ENCODE measurements at regions not wholly inside any gene's neighbourhood (a gene's known extent, or its start where the extent isn't known, plus 50 kb on each side); places are given as distances from the start of the nearest gene placed in this dataset.
A peak's percentile ranks its signal among the peaks of the same experiment; 100 is the strongest.

DNA sequence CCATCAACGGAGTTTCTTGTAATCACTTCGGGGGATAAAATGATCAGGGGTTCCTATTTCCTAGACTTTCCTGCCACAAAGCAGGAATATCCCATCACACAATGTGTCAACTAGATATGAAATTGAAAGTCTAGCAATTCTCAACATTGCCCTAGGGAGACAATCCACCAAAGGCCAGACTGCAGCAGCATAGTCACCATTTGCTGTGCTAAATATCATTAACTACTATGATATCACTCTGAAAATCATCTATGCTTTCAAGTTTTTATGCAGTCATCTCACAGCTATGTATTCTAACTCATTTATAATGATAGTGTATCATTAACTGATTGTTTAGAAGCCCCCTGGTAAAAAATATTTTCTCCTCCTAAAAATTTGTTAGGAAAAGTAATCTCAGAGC, 342.6 kb upstream of the CDH6 start:
- DNase-seq (ENCODE audit: low read depth, low spot score), result no peak

DNA sequence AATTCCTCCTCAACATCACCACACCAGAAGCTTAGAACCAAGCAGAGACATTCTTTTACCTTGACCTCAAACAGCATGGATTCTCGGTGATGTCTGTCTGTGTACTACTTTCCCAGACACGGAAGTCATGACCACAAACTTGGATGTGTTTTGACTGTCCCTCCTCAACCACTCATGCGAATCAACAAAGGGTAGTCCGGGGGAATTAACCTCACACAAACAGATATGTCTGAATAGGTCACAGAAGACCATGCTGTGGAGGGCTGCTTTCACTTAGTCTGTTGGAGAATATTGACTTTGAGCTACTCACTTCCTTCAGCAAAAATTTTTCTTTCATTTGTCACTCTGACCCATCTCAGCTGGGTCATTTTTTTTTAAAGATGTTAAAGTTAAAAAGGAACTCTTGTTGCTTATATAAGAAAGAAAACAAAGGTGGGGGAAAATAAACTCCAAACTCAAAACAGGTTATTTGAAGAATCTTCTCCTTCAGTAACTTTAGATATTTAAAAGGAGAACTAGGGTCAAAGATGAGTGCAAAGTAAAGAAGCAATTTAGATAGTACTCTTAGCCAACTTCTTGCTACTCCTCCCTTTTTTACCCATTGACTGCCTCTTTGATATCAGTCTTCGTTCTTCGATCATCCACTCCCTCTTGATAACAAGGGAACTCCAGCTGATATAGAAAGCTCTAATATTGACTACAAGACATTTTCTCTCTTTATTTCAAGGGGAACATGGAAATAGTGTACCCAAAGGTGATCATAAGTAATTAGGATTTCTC, 343.4 kb upstream of the CDH6 start:
- DNase-seq (ENCODE audit: low read depth, low spot score), result no peak

DNA sequence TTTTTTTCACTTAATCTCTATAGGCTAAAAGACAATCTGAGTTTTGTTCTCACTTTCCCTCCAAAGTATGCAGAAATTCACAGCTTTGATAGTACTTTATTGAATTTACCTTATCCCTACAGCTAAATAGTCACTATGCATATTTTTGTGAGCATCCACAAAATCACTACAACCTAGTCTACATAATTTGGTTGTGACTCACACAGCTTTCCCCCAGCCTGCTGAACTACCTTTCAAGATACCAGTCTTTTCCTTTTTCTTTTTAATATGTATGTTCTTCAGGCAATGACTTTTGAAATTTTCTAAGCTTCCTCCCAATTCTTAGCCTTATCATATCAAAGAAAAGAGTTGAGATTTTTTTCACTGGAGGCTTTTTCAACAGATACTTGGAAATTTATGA, 347.3 kb upstream of the CDH6 start:
- no peak for DNase-seq (ENCODE audit: low read depth, low spot score)

DNA sequence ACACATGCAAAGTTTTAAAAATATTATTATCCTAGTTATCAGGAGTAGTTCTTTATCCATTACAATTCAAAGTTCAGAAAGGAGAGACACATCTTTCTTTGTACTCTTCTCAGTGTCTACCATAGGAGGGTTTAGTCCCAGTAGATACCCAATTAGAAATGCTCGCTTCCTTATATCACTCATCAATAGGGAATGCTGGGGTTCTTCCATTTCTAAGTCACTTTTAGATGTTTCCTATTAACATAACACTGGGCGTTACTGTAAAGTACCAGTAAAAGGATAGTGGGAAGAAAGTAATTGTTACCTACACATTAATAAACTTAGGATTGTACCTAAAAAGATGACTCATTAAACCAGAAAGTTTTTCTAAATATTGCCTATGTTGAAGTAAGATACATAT, 348.3 kb upstream of the CDH6 start:
- no peak for DNase-seq (ENCODE audit: low read depth, low spot score)

DNA sequence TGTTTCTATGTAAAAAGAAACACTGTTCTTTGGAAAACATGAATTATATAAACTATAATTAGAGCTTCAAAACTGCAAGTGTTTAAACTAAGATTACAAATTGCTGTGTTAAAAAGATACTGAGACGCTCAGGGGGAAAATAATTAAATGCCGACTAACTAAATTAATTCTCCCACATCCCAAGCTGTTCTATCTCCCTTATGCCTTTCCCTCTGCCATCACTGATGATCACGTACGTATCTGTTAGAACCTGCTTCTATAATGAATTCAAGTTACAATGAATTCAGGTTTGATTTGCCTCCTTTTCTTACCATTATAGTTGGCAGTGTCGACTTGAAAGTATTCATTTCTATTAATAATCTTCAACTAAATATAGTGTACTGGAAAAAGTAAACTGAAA, 349.9 kb upstream of the CDH6 start:
- DNase-seq (ENCODE audit: low read depth, low spot score), result no peak

DNA sequence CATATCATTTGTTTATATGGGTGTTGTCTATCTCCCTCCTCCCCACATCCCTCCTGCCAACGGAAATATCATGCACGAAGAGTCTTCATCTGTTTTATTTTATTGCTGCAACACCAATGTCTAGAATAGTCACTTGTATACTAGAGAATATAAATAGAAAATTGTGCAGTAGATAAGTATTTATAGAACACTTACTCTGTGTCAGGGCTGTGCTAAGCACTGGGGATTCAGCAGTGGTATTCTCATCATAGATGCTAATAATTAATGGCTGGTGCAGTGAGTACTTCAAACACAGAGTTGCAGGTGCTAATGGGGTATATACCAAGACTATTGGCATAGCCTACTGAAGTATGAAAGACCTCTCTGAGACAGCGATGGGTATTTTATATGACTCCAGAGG, 353.5 kb upstream of the CDH6 start:
- DNase-seq (ENCODE audit: low read depth, low spot score), result no peak

DNA sequence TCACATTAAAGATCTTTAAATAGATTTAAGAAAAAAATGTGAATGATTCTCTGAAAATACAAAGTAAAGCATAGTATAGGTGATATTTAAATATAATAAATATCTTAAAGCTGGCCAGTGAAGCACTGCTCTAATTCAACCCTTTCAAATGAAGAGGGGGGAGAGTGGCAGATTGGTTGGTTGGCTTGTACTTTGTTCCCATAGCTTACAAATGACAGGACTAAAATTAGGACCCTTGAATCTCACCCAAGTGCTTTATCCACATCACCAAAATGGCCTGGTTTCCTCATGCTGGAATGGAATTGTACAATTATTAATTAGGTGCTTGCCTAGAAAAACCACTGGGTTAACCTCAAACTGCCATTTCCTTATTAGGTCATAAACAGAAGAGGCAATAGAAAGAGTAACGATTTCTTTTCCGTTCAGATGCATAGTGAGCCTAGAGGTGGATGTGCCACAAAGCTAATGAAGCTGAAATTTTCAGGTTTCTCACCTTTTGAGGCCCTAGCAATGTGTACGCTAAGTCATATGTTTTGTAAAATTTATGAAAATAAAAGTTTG, 354.5 kb upstream of the CDH6 start:
- no peak for DNase-seq (ENCODE audit: low read depth, low spot score)

DNA sequence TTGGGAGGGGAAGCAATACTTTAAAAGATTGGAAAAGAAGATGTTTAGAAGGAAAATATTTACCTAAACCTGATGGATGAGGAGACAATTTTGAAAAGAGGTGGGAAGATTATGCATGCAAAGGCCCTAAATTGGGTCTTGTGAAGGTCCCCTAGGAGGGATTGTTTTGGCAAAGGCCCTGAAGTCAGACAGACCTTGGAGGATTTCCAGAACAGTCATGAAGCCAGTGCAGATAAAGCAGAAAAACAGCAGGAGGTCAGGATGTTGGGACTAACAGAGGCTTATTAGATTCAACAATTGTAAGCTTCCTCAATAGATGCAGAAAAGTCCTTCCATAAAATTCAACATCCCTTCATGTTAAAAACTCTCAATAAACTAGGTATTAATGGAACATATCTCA, 361.0 kb upstream of the CDH6 start:
- DNase-seq (ENCODE audit: low read depth, low spot score), result no peak

DNA sequence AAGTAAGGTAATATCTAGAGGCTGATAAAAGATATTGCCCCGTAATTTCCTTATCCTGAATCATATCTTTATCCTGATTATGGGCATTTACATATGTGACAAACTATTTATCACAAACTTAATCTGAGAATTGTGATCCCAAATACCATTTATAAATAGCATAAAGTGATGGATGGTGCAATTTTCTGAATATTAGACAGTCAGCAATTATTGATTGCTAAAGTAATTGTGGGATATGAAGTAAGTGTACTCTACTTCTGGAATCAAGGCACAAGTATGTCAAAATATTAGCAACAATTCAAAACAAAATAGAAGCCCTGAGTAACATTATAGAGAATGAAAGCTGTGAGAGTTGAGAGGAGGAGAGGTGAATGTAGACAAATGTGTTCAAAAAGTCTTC, 361.9 kb upstream of the CDH6 start:
- DNase-seq (ENCODE audit: low read depth, low spot score), result no peak

DNA sequence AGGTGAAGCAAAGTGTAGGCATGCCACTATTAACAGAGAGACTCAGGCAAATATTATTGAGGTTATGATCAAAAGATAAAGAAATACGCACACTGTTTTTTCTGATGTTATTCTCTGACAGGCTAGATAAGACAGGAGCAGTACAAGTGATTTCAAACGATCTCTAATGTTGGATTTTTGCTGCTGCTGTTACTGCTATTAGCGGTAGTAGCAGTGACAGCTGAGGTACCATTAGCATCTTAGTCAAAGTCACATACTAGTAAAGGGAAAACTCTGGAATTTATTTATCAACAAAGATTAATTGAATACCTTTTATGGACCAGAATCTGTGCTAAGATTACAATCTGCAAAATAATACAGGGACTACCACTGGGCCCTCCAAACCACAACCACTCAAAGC, 362.4 kb upstream of the CDH6 start:
- DNase-seq (ENCODE audit: low read depth, low spot score), result no peak

DNA sequence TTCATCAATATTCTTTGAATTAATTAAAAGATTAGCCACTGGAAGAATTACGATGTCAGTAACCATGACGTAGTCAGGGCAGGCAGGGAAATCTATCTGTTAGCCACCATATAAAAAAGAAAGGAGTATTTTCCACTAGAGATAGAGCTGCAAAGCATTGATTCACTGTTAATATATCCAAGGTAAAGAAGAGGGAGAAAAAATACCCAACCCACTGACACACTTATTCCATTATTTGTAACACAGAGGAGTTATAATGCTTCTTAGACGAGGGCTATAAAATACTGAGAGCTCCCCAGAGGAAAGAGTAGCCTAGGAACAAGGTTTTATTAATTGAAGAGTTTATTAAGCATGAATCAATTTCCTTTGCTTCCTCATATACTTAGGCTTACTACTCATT, 382.2 kb upstream of the CDH6 start:
- DNase-seq (ENCODE audit: low read depth, low spot score), result no peak

DNA sequence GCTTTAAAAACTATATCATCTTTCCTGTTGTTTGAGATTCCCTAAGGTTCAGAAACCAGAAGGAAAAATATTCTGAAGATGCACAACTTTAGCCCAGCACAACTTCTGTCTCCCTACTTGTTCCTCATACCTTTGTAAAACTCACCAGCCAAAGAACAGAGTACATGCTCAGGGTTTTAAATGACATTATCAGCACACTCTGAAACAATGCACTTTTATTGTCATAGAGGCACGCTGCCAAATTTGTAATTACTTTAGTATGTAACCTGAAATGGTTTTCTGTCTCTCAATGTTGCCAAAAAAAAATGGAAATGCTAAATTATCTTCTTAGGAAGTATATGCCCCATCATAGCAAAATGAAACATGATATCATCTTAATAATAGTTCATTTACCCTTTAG, 383.6 kb upstream of the CDH6 start:
- no peak for DNase-seq (ENCODE audit: low read depth, low spot score)

DNA sequence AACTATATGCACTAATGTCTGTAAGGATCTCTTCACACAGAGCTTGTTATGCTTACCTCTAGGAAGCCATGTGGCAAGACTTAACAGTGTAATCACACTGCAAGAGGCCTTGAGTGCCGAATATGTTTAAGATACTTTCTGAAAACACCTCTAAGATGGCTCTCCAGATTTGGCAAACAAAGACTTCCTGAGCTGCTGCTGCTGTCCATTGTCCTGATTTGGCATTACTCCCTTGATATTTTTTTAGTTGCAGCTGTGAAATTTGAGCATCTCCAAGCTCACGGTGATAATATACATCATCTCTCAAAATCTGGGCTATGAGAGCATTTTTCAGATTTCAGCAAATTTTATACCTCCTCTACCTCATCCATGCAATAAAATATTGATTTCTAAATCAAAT, 384.5 kb upstream of the CDH6 start:
- no peak for DNase-seq (ENCODE audit: low read depth, low spot score)

DNA sequence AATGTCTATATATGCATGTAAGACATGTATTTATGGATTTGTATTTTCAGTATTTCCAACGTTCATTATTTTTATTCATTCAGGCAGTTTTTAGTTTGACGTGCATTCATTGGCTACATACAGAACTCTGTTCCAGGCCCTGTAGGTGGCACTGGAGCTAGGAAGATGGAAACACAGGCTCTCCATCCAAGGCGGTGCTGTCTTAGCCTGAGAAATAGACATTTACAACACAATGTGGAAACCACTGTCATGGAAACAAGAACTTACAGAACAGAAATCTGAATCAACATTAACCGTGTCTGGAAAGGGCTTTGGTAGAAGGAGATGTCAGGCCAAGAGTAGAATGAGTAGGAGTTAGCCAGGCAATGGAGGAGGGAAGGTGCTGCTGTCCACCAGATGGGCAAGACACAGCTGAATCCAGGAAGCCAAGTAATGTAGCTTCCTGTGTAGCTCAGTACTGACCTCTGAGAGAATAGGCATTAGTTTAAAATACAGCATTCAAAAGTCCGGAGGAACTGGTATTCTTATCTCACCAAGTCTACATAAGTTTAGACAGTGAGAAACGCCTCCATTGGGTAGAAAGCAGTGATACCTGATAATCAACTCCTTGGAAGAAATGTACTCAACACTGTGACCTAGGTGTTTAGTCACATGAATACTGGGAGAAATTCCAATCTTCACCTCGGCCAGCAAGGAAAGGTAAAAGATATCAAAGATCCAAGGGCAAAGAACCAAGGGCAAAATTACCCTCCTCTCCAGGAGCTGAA, 388.6 kb upstream of the CDH6 start:
- peak; percentile 2 for DNase-seq (ENCODE audit: low read depth, low spot score)

DNA sequence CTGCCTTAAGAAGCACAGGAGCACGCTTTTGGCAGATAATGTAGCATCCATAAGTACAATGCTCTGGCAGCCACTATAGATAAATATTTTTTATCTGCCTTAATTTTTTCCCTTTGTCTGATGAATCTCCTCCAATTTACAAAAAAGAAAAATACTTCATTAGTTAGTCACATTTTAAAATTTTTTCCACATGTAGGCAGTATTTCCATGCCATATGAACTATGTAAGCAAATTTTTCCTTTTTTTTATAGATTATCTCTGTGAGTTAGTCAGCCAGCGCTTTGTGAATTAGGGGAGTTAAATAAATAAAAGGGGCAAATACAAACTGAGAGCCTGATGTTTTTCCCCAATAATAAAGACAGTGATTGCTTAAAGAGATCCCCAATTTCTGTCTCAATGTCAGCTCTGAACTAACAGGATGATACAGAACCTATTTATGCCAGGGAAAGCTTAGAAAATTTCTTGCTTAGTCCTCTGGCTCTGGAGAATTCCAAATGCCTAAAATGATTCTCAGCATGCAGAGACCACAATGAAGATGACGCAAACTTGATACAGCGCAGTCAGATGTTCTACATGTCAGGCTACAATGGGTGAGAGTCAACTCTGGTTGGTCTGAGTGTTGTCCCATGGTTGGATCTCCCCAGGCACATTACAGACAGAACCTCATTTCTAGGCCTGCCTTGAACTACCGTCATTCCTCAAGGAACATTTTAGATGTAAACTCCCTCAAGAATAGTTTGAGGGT, 390.4 kb upstream of the CDH6 start:
- DNase-seq (ENCODE audit: low read depth, low spot score), result no peak

DNA sequence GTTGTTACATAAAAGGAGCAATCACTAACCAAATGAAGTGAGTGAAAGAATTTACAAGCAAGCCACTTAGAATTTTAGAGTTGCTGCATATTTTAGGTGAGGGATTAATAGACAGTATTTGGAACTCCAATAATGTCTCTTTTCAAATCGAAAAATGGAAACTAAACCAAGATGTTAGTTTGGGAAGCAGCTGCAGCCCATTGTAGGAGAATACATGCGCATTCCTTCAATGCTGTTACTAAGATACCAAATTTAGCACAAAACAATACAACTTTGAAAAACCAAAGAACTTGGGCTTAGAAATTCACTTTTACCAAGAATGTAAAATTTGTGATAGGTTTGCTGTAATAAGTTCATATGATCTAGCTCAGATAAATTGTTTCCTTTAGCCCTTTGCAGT, 411.8 kb upstream of the CDH6 start:
- no peak for DNase-seq (ENCODE audit: low read depth, low spot score)

DNA sequence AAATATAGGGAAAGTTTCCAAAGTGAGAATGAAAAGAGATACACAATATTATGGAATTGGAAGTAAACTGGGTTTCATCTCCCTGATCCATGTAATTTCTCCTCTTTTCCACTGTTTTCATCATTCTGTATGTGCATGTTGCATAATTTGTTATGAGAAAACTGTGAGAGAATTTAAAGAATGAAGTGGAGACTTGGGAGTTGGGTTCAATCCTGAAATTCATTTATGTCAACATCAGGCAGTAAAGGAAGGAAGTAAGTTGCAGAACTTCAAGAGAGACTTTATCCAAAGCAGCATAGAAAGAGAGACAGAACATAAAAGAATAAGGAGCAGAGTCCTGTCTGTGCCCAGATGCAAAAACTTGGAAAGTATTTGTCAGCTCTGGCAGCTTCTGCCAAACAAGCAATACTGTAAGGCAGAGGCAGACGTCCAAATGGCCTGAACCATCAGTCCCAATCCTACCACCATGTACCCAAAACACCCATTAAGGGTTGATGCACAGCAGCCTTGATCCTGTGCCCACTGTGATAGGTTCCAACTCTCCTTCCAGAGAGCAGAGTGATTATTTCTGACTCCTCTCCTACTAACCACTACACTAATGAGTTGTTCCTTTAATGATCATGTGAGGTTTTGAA, 425.3 kb upstream of the CDH6 start:
- no peak for DNase-seq (ENCODE audit: low read depth, low spot score)

DNA sequence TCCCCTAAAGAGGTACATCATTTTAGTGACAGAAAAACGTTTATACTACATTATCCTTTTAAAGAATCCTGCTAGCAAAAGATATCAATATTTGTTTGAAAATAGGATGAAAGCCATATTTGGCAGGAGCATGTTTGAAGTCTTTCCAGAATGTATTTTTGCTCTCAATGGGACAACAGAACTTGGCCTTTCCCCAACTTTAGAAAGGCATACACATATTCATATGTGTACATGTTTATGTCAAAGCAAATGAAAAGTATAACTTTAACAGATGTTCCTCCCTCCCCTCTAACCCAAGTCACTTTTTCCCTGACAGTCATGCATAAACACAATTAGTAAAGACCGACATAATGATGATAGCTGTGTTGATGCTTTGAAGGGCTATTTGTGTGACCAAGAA, 427.8 kb upstream of the CDH6 start:
- no peak for DNase-seq (ENCODE audit: low read depth, low spot score)

DNA sequence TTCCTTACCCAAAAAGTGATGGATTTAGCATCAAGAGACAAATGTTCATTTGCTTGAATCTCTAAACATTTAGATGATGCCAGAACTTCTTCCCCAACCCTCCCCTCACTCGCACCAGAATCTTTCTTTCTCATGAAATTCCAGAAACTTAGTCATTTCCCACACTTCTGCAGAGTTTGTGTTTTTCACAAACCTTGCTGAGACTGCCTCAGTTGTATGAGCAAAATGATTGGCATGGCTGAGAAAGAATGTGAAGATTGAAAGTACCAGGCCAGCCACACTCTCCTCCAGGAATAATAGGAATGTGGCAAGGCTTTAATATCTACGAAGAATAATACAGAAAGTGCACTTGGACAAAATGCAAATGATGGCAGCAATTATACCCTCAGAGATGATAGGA, 428.3 kb upstream of the CDH6 start:
- DNase-seq (ENCODE audit: low read depth, low spot score), result no peak

DNA sequence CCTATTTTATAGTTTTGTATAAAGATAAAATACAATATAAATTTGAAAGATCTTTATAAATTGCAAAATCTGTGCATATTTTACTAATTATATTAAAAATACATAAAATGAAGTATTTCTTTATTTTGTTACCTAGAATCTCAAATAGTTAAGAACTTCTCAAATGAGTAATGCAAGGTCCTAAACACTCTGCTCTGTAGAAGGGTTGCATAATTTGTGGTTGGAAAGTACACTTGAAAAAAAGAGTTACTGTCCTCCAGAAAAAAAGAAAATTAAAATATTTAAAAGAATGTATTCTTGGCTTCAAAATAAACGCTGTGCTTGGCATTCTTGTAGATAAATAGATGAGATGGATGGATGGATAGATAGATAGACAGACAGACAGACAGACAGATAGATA, 428.8 kb upstream of the CDH6 start:
- no peak for DNase-seq (ENCODE audit: low read depth, low spot score)

DNA sequence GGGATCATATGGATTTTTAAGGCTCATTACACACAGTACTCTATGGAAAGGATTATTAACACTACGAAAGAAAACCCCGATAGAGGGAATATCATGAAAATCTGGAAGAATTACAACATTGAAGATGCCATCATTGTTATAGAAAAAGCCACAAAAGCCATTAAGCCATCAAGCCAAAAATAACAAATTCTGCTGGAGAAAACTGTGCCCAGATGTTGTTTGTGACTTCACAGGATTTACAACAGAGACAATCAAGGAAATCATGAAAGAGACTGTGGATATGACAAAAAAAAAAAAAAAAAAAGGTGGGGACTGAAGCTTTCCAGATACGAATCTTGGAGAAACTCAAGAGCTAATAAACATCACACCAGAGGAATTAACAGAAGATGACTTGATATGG, 433.8 kb upstream of the CDH6 start:
- no peak for DNase-seq (ENCODE audit: low read depth, low spot score)

DNA sequence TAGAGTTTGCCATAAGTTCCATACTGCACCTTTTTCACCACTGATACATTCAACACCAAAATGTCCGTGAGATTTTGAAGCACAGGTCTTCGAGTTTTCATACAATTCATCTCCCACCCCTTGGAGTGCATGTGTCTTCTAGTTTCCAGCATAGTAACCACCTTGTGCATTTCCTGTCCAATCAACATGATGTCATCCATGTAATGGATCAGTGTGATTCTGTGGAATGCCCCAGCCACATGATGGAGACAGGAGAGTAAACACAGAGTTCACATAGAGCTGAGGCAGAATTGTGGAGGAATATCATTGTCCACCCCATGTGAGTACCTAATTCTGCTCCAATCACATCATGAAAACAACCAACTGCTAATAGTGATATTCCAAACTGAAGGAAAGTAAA, 441.5 kb upstream of the CDH6 start:
- no peak for DNase-seq (ENCODE audit: low read depth, low spot score)
